ENCODE measurements at regions not wholly inside any gene's neighbourhood (a gene's known extent, or its start where the extent isn't known, plus 50 kb on each side); places are given as distances from the start of the nearest gene placed in this dataset.

GRCh38 chr14:85085981-85086380 lies 444.0 kb upstream of the FLRT2 start:
- DNase-seq, result no peak

GRCh38 chr14:85087201-85087600 lies 442.7 kb upstream of the FLRT2 start:
- DNase-seq, result no peak

- no peak for DNase-seq
Measured at GRCh38 chr14:85088192-85088591, 441.8 kb upstream of the FLRT2 start.

- no peak for DNase-seq
Measured at GRCh38 chr14:85090681-85091080, 439.3 kb upstream of the FLRT2 start.

GRCh38 chr14:85093631-85094330 lies 436.2 kb upstream of the FLRT2 start:
- no peak for DNase-seq

GRCh38 chr14:85102591-85102990 lies 427.4 kb upstream of the FLRT2 start:
- DNase-seq, result no peak

- DNase-seq, result no peak
Measured at GRCh38 chr14:85106506-85106905, 423.4 kb upstream of the FLRT2 start.

GRCh38 chr14:85112762-85113161 lies 417.2 kb upstream of the FLRT2 start:
- no peak for DNase-seq

- DNase-seq, result no peak
Measured at GRCh38 chr14:85115921-85116320, 414.0 kb upstream of the FLRT2 start.

GRCh38 chr14:85118274-85118673 lies 411.7 kb upstream of the FLRT2 start:
- no peak for DNase-seq

GRCh38 chr14:85122690-85123089 lies 407.3 kb upstream of the FLRT2 start:
- DNase-seq, result no peak

- no peak for DNase-seq
Measured at GRCh38 chr14:85123755-85124154, 406.2 kb upstream of the FLRT2 start.

GRCh38 chr14:85124631-85125290 lies 405.2 kb upstream of the FLRT2 start:
- no peak for DNase-seq

GRCh38 chr14:85125291-85125670 lies 404.7 kb upstream of the FLRT2 start:
- DNase-seq, result no peak

- no peak for DNase-seq
Measured at GRCh38 chr14:85129921-85130320, 400.0 kb upstream of the FLRT2 start.

- DNase-seq, result no peak
Measured at GRCh38 chr14:85131226-85131922, 398.6 kb upstream of the FLRT2 start.

GRCh38 chr14:85142982-85143381 lies 387.0 kb upstream of the FLRT2 start:
- no peak for DNase-seq

- no peak for DNase-seq
Measured at GRCh38 chr14:85146779-85147178, 383.2 kb upstream of the FLRT2 start.

GRCh38 chr14:85150166-85150565 lies 379.8 kb upstream of the FLRT2 start:
- no peak for DNase-seq

GRCh38 chr14:85154714-85155113 lies 375.2 kb upstream of the FLRT2 start:
- DNase-seq, result no peak

- no peak for DNase-seq
Measured at GRCh38 chr14:85156319-85156718, 373.6 kb upstream of the FLRT2 start.

GRCh38 chr14:85159726-85160125 lies 370.2 kb upstream of the FLRT2 start:
- DNase-seq, result no peak

GRCh38 chr14:85165094-85165493 lies 364.9 kb upstream of the FLRT2 start:
- no peak for DNase-seq

- no peak for DNase-seq
Measured at GRCh38 chr14:85169381-85169780, 360.6 kb upstream of the FLRT2 start.
